Mesendoderm (in vitro differentiated cells): ENCODE measurements at regions not wholly inside any gene's neighbourhood (a gene's known extent, or its start where the extent isn't known, plus 50 kb on each side); places are given as distances from the start of the nearest gene placed in this dataset.

Experiments
- DNase-seq: peaks from one replicate; pipeline ENCODE4 v3.0.0; 2013
- H2AK5ac ChIP-seq: 2 replicates; pipeline ENCODE4 v1.6.1; 2013; ENCODE audit warnings: low read length, inconsistent platforms
- H2BK120ac ChIP-seq: 2 replicates; pipeline ENCODE4 v1.6.1; 2013; ENCODE audit warnings: low read depth, mild to moderate bottlenecking, low read length, moderate library complexity, mixed read lengths
- H2BK15ac ChIP-seq: replicated peaks from 2 replicates; pipeline ENCODE4 v1.6.1; 2013; ENCODE audit warnings: low read depth, mild to moderate bottlenecking, moderate library complexity
- H2BK5ac ChIP-seq: 2 replicates; pipeline ENCODE4 v1.6.1; 2013; ENCODE audit warnings: low read length, inconsistent platforms
- H3K18ac ChIP-seq: 2 replicates; pipeline ENCODE4 v1.6.1; 2013; ENCODE audit warnings: mild to moderate bottlenecking, low read length, mixed read lengths
- H3K23ac ChIP-seq: one replicate; pipeline ENCODE4 v1.6.1; 2013; ENCODE audit warnings: low read length
- H3K27ac ChIP-seq: 2 replicates; pipeline ENCODE4 v1.5.1; 2013; ENCODE audit warnings: low read depth, mild to moderate bottlenecking, inconsistent platforms, low read length, moderate library complexity
- H3K27me3 ChIP-seq: 2 replicates; pipeline ENCODE4 v1.6.1; 2013; ENCODE audit warnings: low read length, control low read depth, mild to moderate bottlenecking, inconsistent platforms; ENCODE audit not compliant: insufficient read depth, poor library complexity
- H3K36me3 ChIP-seq: 2 replicates; pipeline ENCODE4 v1.6.1; 2013; ENCODE audit warnings: low read length, inconsistent platforms; ENCODE audit not compliant: control insufficient read depth, insufficient read depth
- H3K4ac ChIP-seq: one replicate; pipeline ENCODE4 v1.6.1; 2013; ENCODE audit warnings: low read depth, mild to moderate bottlenecking, low read length, moderate library complexity
- H3K4me1 ChIP-seq: 2 replicates; pipeline ENCODE4 v1.6.1; 2013; ENCODE audit warnings: low read depth, low read length, inconsistent platforms; ENCODE audit not compliant: control insufficient read depth
- H3K4me2 ChIP-seq: 2 replicates; pipeline ENCODE4 v1.6.1; 2013; ENCODE audit warnings: low read length
- H3K4me3 ChIP-seq: 2 replicates; pipeline ENCODE4 v1.5.1; 2013; ENCODE audit warnings: mild to moderate bottlenecking, low read length
- H3K56ac ChIP-seq: one replicate; pipeline ENCODE4 v1.6.1; 2013; ENCODE audit warnings: low read length
- H3K79me1 ChIP-seq: 2 replicates; pipeline ENCODE4 v1.6.1; 2013; ENCODE audit warnings: low read length, inconsistent platforms
- H3K79me2 ChIP-seq: 2 replicates; pipeline ENCODE4 v1.6.1; 2013; ENCODE audit warnings: mild to moderate bottlenecking, low read length; ENCODE audit not compliant: control insufficient read depth, insufficient read depth
- H3K9ac ChIP-seq: 2 replicates; pipeline ENCODE4 v1.6.1; 2013; ENCODE audit warnings: low read length, inconsistent platforms
- H4K5ac ChIP-seq: one replicate; pipeline ENCODE4 v1.6.1; 2013; ENCODE audit warnings: low read length
- H4K8ac ChIP-seq: one replicate; pipeline ENCODE4 v1.6.1; 2013; ENCODE audit warnings: low read depth, mild to moderate bottlenecking, control low read depth, low read length, moderate library complexity
- WGBS: extraction: QIAGEN DNeasy Blood & Tissue Kit; methylation state at CpG from one replicate; pipeline ENCODE4 v1.1.7; 2013; ENCODE audit warnings: low lambda C conversion rate, missing lambda C conversion rate; ENCODE audit not compliant: insufficient coverage; ENCODE audit errors: extremely low coverage; 5-methylcytosine and 5-hydroxymethylcytosine counted together

- Histone ChIP-seq H4K8ac (no peak overlapping the region), H2BK5ac (no peak overlapping the region), H3K4me2 (no peak overlapping the region), H3K18ac (no peak overlapping the region), H3K79me1 (no peaks in the 10 kb centered on the region), H3K4ac (no peak overlapping the region), H2BK15ac (no peak overlapping the region), H2AK5ac (no peak overlapping the region), H3K27me3 (no peaks in the 10 kb centered on the region), H3K79me2 (no peaks in the 10 kb centered on the region), H2BK120ac (no peak overlapping the region), H3K27ac (no peak overlapping the region), H4K5ac (no peak overlapping the region), H3K9ac (no peak overlapping the region), H3K23ac (no peak overlapping the region), H3K4me1 (no peaks in the 10 kb centered on the region), H3K36me3 (no peaks in the 10 kb centered on the region), H3K56ac (no peak overlapping the region), H3K4me3 (no peak overlapping the region)
- no CpG with 5 or more reads among the region's 4 CpGs for WGBS
- no peak for DNase-seq
These were observed 408.1 kb downstream of the INHBA start for GRCh38 chr7:41294556-41295454.

- no peak for DNase-seq
- no peak overlapping the region for H4K5ac ChIP-seq
- no peak overlapping the region for H2BK5ac ChIP-seq
- no peak overlapping the region for H2BK120ac ChIP-seq
- H3K4me2 ChIP-seq = no peak overlapping the region
- H3K23ac ChIP-seq = no peak overlapping the region
- WGBS = no CpG with 5 or more reads among the region's 3 CpGs
- H3K4me3 ChIP-seq = no peak overlapping the region
- H3K27me3 ChIP-seq = no peaks in the 10 kb centered on the region
- H3K9ac ChIP-seq = no peak overlapping the region
- H3K36me3 ChIP-seq = no peaks in the 10 kb centered on the region
- H3K18ac ChIP-seq = no peak overlapping the region
- no peaks in the 10 kb centered on the region for H3K79me2 ChIP-seq
- H4K8ac ChIP-seq = no peak overlapping the region
- no peak overlapping the region for H2BK15ac ChIP-seq
- no peak overlapping the region for H3K27ac ChIP-seq
- no peaks in the 10 kb centered on the region for H3K4me1 ChIP-seq
- H2AK5ac ChIP-seq = no peak overlapping the region
- no peak overlapping the region for H3K56ac ChIP-seq
- no peaks in the 10 kb centered on the region for H3K79me1 ChIP-seq
- H3K4ac ChIP-seq = no peak overlapping the region
These were observed 410.4 kb downstream of the INHBA start for GRCh38 chr7:41292487-41292886.

DNA sequence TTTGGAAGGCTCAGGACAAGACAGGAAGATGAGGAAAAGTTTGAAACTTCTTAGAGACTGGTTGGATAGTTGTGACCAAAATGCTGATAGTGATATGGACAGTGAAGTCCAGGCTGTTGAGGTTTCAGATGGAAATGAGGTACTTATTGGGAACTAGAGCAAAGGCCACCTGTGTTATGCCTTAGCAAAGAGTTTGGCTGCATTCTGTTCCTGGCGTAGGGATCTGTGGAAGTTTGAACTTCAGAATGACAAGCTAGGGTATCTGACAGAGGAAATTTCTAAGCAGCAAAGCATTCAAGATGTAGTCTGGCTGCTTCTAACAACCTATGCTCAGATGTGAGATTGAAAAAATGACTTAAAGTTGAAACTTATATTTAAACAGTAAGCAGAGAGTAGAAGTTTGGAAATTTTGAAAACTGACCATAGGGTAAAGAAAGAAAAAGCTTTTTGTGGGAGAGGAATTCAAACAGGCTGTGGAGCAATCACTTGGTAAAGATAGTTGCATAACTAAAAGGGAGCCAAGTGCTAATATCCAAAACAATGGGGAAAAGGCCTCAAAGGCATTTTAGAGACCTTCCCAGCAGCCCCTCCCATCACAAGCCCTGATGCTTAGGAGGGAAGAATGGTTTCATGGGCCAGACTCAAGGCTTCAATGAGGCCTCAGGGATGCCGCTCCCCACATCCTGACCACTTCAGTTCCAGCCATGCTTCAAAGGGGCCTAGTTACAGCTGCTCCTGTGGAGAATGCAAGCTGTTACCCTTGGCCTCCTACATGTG is 415.1 kb downstream of the INHBA start:
- DNase-seq = peak; percentile 8
- Histone ChIP-seq H3K18ac (no peak overlapping the region), H2BK5ac (no peak overlapping the region), H3K56ac (no peak overlapping the region), H3K4me1 (no peaks in the 10 kb centered on the region), H2BK120ac (no peak overlapping the region), H3K27me3 (no peaks in the 10 kb centered on the region), H2AK5ac (no peak overlapping the region), H4K8ac (no peak overlapping the region), H3K4me2 (no peak overlapping the region), H3K23ac (no peak overlapping the region), H3K79me1 (no peaks in the 10 kb centered on the region), H3K36me3 (no peaks in the 10 kb centered on the region), H3K4me3 (no peak overlapping the region), H3K79me2 (no peaks in the 10 kb centered on the region), H2BK15ac (no peak overlapping the region), H3K9ac (no peak overlapping the region), H4K5ac (no peak overlapping the region), H3K4ac (no peak overlapping the region), H3K27ac (no peak overlapping the region)
- WGBS = no CpG with 5 or more reads among the region's 2 CpGs

DNA sequence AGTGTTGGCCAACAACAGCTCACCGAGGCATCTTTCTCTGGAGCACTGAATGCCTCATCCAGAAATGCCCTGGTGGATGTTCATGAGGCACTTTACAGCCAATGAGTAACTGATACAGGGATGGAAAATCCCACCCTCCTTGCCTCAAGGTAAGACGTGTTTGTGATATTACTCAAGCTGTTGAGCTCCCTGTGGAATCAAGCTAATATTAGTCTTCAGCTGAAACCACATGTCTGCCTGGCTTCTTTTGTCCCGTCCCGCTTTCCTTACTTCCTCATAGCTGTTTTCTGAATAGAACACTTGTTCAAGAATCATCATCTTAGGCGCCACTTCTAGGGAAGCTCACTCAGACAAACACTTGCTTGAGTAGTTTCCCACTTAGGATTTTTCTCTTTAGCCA is 422.4 kb downstream of the INHBA start:
- Histone ChIP-seq H3K4ac (no peak overlapping the region), H2BK5ac (no peak overlapping the region), H4K5ac (no peak overlapping the region), H2AK5ac (no peak overlapping the region), H3K27me3 (no peaks in the 10 kb centered on the region), H3K4me3 (no peak overlapping the region), H4K8ac (no peak overlapping the region), H3K4me1 (no peaks in the 10 kb centered on the region), H3K4me2 (no peak overlapping the region), H3K9ac (no peak overlapping the region), H2BK120ac (no peak overlapping the region), H3K27ac (no peak overlapping the region), H2BK15ac (no peak overlapping the region), H3K79me1 (no peaks in the 10 kb centered on the region), H3K56ac (no peak overlapping the region), H3K36me3 (no peaks in the 10 kb centered on the region), H3K18ac (no peak overlapping the region), H3K23ac (no peak overlapping the region), H3K79me2 (no peaks in the 10 kb centered on the region)
- WGBS = no CpG with 5 or more reads among the region's 5 CpGs
- DNase-seq = no peak

DNA sequence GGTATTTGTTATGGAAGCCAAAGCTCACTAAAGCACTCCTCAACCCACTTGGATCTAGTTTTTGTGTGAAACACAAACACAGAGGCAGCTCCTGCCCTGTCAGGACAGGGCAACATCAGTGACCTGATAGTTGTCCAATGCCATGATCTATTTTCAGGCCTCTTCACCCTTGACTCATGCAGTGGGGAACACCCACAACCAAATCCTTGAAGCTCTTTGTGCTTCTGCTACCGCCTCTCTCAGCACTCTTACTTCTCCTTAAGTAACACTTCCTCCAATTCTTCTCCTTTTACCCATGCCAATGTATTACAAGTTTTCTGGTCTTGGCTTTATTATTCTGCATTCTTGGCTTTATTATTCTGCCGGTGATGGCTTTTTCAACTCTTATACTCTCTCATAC is 425.3 kb downstream of the INHBA start:
- WGBS = no CpG with 5 or more reads among the region's 2 CpGs
- H3K36me3 ChIP-seq = no peaks in the 10 kb centered on the region

More for the DNA sequence above, 425.3 kb downstream of the INHBA start:
- no peak overlapping the region for H3K27ac ChIP-seq
- H4K8ac ChIP-seq = no peak overlapping the region
- no peak overlapping the region for H2BK120ac ChIP-seq
- DNase-seq = no peak
- no peak overlapping the region for H3K18ac ChIP-seq
- no peak overlapping the region for H3K4ac ChIP-seq
- H3K4me2 ChIP-seq = no peak overlapping the region
- H4K5ac ChIP-seq = no peak overlapping the region
- no peaks in the 10 kb centered on the region for H3K4me1 ChIP-seq
- H2BK5ac ChIP-seq = no peak overlapping the region
- no peaks in the 10 kb centered on the region for H3K79me1 ChIP-seq
- no peak overlapping the region for H3K4me3 ChIP-seq
- no peak overlapping the region for H3K9ac ChIP-seq
- H3K56ac ChIP-seq = no peak overlapping the region
- H2BK15ac ChIP-seq = no peak overlapping the region
- no peak overlapping the region for H3K23ac ChIP-seq
- no peaks in the 10 kb centered on the region for H3K79me2 ChIP-seq
- no peak overlapping the region for H2AK5ac ChIP-seq
- no peaks in the 10 kb centered on the region for H3K27me3 ChIP-seq
